ENCODE measurements at regions not wholly inside any gene's neighbourhood (a gene's known extent, or its start where the extent isn't known, plus 50 kb on each side); places are given as distances from the start of the nearest gene placed in this dataset.

DNA sequence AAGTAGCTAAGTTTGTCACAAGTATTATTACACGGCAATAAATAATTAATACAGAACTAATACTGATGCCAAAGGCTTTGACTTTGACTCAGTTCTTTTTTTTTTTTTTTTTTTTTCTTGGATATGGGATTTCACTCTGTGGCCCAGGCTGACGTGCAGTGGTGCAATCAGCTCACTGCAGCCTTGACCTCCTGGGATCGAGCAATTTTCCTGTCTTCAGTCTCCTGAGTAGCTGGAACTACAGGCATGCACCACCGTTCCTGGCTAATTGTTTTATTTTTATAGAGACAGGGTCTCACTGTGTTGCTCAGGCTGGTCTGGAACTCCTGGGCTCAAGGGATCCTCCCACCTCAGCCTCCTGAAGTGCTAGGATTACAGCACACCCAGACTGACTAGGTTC, 284.5 kb downstream of the SS18 start:
- no peak for DNase-seq

DNA sequence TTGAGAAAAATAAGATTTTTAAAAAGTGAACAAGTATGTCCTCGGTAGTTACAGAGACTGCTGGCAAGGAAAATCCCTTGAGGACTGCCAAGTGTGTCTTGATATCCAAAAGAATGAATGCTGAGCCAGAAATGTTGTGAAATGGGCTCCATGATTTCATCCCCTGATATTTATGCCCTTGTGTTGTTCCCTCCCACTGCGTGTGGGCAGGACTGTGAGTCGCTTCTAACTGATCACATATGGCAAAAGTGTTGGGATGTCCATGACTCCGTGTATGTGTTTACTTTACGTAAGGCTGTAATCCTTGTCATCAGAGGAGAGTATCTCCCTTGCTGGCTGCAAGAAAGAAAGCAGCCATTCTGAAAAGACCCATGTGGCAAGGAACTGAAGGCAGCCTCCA, 285.1 kb downstream of the SS18 start:
- DNase-seq, result no peak

DNA sequence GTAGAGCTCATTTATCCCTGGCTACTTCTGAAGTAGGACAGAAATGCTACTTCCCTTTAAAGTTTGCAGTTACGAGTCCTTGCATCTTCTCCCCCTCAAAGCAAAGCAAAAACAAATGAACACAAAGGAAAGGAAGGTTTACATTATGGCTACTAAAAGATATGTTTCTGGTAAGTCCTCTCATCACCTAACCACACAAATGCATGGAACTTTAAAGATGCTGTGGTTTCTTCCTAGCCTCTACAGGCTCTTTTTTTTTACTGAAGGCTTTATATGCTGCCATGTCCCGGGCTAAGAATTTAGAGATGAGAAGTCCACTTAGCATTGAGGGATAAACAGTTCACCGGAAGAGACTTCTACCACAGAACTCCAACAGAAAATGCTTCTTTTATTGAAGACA, 291.2 kb downstream of the SS18 start:
- DNase-seq, result no peak

DNA sequence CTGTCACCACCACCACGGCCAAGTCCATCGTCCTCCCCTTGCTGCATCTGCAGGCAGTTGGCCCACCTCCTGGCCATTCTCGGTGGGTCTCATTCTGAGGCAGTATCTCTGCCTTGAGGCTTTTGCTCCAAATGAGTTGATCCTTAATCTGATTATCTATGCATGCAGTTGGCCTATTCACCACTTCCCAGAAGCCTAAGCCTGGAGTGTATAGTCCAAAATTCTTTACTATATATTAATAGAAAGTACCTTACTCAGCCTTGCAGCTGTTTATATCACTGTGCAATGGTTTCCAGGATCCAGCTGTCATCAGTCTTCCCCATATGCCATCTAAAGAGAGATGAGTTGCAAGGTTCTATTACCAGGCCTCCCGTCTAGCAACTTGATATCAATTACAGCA, 292.4 kb downstream of the SS18 start:
- DNase-seq, result no peak

DNA sequence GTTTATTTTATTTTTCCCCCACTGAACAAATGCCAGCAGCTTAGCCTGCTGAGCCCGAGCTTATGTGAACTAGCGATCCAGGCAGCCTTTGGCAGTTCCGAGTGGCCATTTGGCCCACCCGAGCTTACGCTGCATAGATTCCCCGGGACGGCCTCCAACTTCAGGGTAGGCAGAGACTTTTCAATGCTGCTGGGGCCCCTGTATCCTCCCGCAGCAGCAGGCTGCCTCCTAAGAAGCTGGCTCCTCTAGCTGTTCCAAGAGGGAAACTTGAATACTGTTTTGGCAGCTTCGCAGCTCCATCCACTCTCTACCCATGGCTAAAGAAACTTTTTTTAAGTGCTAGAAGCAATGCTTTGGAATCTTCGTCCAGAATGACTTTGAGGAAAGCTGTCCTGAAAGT, 295.2 kb downstream of the SS18 start:
- no peak for DNase-seq

DNA sequence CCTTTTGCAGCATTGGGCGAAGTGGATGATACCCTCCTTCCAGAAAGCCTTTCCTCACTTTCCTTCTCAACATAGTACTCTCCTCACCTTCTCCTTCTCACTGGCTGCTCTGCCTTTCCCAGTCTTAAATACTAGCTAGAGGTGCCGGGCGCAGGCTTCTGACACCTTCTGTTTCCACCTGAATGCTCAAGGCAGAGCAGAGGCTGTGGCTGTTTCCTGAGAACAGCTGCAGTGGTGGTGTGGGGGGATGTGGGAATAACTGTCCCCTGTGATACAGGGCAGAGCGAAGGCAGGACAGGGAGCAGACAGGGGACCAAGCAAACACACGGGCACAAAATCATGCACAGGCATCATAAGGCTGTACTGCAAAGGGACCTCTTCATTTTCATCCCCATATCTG, 303.1 kb downstream of the SS18 start:
- DNase-seq, result no peak

DNA sequence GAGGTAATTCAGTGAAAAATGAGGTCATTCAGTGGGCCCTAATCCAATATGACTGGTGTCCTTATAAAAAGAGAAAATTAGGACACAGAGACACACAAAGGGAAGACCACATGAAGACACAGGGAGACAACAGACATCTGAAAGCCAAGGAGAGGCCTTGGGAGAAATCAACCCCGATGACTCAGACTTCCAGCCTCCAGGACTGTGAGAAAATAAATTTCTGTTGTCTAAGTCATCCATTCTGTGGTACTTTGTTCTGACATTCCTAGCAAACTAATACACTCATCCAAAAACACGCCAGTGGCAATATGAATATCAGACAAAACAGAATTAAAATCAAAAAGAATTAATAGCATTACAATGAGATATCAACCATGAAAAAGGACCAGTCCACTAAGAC, 303.7 kb downstream of the SS18 start:
- no peak for DNase-seq

DNA sequence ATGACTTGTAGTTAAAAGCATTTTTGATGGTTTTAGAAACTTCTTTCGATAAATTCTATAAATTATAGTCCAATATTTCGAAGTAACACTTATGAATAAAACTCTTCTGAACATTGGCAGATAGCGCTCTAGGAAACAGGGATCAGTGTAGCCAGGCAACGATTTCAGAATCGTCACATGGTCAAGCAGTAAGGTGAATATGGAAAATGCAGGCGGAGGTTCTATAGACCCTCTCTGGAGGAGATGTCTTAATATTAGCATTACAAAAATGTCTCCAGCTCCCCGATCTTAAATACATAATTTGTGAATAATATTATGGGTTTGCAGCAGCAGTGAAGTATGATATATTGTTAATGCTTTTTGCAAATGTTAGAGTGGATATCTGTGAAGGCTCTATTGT, 310.3 kb downstream of the SS18 start:
- no peak for DNase-seq

DNA sequence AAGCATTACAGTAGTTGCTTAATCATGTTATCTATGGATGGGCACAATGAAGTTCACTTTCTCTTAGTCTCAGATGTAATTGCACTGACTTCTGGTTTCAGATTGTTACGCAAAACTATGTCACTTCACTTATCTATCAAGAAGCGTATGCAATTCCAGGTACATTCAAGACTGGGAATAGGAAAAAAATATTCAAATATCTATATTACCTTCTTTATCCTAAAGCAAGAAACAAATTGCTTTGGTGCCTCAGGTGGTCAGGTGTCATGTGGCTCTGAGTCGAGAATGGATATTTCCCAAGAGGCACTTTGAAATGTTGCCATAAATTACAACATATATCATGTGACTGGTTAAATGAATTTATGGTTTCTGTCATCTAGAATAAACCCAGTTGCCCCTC, 318.6 kb downstream of the SS18 start:
- DNase-seq, result no peak

DNA sequence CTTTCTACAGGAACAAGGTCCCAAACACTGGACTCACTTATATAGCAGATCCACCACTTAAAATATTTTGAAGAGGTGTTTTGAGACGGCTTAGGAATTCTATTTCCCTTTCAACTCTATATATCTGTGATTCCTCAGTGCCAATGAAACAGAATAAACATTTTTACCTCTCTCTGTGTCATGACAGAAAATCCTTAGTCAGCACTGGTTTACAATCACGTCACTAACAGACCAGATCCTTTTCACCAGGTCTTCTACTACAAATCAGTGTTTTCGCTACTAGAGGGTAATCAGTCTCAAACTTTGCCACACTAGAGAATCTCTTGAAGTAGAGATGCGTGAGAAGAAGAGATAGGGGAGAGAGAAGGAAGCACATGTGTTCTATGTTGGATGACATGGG, 325.6 kb downstream of the SS18 start:
- DNase-seq, result no peak

DNA sequence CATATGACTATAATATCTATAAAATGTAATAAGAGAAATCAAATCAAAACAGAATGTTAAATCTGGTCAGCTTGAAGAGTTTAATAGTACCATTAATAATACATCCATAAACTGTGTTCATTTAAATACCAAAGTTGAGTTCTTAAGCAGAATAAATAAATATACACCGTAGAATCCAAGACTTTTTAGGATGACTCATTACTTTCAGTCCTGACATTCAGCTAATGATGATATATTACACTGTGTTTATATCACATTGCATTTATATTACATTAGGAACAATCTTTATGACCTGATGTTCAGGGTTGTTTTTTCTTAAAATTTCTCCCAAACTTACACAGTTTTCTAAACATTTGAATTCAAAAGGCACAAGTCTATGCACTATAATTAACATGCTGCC, 331.3 kb downstream of the SS18 start:
- no peak for DNase-seq

DNA sequence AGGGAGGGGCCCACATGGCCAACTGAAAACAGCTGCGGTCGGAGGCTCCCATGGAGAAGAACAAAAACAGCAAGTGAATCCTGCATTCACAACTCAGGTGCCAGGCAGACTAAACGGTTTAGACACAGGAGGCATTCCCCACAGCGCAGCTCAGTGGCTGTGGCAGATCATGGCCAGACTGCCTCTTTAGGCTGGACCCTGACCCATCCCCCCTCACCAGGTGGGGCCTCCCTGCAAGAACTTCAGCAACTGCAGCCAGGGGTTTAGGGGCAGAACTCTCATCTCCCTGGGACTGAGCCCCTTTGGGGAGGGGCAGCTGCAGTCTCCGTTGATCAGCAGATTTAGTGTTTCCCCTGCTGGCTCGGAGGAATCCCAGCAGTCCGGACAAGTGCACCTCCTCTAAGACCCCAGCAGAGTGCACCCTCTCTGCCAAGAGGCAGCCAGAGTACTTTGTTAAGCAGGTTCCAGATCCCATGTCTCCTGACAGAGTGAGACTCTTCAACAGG, 346.7 kb downstream of the SS18 start:
- DNase-seq, result no peak

DNA sequence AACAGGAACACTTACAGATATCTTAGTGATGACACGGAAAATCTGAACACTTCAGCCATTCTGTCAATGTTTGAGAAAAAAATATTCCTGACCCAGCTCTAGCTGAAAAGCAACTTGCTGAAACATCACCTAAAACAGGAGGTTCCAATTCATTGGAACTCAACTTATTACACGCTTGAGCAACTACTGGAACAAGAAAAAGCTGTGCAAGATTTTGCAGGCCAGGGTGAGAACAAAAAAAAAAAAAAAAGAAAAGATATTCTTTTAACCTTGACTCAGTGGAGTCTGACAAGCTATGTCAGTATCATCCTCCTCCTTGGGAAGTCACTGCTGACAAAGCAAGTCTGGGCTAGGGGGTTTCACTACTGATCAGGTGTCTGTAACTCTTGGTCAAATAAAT, 351.0 kb downstream of the SS18 start:
- no peak for DNase-seq

DNA sequence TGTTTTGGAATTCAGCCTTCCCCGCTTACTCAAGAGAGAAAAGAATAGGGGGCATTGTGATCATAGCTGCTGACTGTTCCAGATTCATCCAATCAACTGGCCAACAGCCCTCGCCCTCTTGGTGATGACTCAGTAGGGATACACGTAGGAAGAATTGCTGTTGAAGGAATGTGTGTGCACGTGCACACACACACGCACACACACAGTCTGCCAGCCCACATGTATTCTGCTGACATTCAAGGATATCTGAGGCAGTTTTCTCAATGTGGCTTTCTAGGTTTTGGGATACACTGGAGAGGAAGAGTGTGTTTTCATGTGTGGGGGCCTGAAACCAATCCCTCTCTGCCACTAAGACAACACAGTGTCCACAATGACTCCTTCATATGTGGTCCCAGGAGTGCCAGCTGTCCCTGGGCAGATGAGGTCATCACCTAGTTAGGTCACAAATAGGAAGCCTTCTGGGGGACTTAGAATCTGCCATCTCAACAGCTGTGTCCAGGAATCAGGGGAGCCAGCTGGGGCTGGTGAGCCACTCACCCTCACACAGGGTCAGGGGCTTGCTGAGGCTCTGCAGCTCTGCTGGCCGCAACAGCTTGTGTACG, 352.6 kb downstream of the SS18 start:
- DNase-seq, result no peak

DNA sequence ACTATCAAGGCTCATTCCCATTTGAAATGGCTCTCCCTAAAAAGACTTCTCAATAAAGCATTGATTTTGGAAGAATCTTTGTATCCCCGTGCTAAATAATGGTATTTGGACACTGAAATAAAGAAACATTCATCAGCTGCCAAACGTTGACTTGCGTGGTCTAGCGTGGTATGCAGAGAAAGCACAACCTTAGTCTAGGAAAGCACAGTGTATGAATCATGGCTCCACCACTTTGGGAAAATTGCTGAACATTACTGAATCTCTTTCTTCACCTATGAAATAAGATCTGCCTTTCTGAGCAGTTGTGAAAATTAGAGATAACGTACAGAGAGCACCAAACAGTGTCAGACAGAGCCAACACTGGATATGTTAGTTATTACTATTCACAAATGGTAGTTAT, 353.9 kb downstream of the SS18 start:
- DNase-seq, result no peak

DNA sequence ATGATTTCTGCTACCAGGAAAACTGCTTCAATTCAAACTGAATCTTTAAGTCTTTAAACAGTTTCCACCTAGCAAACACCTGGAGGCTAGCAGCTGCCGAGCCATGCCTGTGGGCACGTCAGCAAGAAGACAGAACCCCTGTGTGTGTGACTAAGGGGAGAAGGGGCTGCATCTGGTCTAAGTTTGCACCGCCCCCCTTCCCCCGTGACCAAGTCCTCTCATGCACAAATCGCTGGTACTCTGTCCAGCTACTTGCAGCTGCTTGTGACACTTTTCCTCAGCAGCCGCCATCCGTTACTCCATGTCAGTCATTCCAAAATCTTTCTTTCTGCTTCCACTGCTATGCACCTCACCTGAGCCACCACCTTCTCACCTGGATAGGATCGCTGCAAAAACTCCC, 355.0 kb downstream of the SS18 start:
- no peak for DNase-seq

DNA sequence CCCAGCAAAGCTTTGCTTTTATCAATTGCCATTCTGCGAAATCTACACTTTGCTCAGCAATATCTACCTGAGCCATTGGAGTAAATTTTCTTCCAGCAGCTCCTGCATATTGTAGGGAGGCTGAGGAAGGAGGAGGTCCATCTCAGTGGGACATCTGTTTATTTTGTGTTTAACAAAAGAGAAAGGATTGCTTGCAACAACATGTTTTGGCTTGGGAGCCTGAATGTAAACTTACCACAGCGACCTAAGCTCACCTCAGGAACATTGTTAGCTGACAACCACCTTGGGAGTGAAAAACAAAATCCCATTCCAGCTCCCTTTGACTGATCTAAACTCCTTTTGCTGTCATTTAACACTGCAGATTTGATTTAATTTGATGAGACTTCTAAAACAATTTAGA, 356.1 kb downstream of the SS18 start:
- DNase-seq, result no peak

DNA sequence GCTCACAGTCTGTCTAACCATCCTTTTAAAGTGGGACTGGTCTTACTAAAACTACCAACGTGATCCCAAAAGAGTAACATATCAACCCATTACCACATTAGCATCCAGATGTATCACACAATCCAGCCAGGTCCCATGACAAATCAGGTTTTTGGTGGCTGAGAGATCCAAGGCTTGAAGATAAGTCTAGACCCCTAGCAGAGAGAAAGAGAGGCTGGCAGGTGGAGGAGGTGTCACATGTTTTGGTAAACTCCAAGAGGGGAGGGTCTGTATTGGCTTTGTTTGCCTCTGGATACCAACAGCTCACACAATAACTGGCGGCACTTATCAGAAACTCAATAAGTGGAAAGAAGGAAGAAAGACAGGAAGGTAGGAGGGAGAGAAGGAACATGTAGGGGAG, 357.6 kb downstream of the SS18 start:
- no peak for DNase-seq

DNA sequence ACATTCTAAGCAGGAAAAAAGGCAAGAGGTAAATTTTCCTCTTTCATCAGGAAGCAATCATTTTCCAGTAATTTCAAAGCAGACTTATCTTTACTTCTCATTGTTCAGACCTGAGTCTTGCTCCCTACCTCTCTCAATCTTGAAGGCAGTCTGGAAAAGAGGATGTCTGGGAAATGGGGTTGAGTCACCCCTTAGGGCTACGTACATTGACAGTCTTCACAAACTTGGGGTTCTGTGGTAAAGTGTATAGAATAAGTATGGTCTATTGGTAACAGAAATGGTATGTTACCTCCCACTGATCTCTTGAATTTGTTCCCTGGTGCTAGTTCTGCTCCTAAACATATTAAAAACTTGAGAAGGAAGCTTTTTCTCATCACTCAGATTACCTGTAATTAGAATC, 361.3 kb downstream of the SS18 start:
- no peak for DNase-seq

DNA sequence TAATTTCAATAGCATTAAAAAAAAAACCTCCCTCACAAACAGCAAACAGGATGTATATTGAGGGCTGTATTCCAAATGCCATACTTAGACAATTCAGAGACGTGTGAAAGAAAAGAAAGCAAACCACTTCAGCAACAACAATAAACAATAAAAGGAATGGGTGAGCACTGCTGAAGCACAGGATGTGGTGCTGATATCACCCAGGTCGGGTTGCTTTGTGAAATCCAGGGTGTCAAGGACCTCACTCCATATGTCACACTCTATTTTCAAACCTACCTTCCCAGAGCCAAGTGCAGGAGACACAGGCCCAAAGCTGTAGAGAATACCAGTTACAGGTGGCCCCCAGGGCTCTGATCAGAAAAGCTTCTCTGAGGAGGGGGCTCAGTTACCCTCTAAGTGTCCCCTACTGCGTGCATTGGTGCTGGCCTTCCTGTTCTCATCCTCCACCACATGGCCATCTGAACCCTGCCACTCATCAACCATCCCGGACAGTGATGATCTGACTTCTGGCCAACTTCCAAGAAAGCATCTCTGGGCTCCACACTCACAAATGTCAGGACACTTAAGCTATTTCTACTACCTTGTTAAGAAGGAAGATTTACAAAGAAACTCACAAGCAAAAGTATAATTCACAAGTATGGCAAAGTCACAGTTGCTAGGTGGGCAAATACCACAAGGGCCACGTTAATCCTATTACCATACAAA, 363.0 kb downstream of the SS18 start:
- DNase-seq, result no peak

DNA sequence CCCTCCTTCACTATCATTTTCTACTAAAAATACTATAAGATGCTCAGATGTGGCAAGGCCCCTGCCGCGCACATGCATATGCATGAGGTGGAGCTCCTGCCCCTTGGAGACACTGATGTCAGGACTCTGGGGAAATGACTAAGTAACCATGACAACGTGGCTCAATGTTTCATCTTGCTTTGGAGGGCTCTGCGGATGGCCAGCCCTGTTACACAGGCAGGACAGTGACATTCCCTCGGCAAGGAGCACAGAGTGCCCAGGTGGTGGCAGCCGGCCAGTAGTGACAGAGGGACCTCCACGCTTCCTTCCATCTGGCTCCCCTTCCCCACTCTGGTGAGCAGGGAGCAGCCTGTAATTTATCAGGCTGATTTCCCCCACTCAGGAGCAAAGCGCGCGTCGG, 364.1 kb downstream of the SS18 start:
- DNase-seq, result no peak

DNA sequence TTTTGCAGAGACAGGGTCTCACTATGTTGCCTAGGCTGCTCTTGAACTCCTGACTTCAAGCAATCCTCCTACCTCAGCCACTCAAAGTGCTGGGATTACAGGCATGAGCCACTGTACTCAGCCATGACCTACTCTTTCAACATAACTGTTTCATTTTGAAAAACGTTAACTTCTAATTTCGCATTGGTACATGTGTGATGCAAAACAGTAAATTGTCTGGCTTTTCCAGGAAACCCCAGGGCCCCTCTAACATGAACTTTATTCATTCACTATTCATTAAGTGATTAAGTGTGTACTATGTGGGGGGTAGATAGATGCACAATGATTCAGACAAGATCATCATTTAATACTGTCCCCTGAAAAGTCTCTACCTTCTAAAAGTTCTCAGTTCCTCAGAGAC, 364.9 kb downstream of the SS18 start:
- DNase-seq, result no peak

DNA sequence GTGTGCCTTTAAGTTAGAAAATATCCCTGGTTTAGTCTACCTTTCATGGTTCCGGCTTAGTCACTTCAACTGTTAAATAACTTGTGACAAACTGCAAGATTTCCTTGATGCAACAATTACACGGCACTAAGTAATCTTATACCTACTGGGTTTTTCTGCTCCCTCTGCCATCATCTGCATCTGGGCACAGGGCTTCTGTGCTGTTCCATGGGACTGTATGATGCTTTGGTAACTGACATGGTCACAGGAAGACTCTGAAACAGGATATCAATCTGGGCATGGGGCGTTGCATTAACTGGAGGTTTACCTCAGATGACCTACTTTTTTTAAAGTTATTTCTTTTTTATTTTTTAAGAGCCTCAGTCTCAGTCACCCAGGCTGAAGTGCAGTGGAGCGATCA, 365.4 kb downstream of the SS18 start:
- no peak for DNase-seq

DNA sequence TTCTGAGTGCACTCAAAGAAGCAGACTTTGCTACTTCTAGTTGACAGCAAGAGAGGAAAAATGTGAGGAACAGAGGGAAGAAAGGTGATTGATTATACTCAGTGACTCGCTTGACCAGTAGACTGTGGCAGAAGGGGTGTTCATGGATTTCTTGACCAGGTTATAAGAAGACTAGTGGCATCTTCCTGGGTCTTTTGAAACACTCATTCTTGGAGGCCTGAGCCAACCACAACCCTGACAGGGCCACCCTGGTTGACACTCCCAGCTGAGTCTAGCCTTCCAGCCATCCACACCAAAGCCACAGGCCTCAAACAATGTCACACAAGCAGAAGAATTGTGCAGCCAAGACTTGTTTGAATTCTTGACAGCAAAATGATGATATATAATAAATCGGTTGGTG, 366.3 kb downstream of the SS18 start:
- no peak for DNase-seq

DNA sequence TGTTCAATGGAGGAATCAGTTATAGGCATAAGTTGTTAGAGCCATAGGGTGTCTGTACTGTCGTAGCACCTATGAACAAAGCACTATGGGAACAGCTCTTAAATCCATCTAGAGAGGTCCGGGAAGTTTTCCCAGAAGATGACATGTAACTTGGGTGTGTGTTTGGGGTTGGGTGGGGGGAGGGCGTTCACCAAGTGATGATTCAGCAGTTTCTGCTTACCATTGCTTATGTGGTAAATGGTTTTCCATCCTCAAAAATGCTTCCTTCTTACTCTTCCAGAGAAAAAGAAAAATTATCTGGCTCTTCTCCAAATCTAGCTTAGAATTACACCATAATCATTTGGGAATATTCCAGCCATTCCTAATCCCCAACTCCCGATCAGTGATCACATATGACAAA, 361.1 kb upstream of the ZNF521 start:
- DNase-seq, result no peak

Measured in activated T-cell treated with anti-CD3 and anti-CD28 coated beads, Interleukin-2, amount 50 U/mL, for 48 hours (primary cell).